Astrocyte of the cerebellum (primary cell): ENCODE measurements at regions not wholly inside any gene's neighbourhood (a gene's known extent, or its start where the extent isn't known, plus 50 kb on each side); places are given as distances from the start of the nearest gene placed in this dataset.

Experiments
- DNase-seq: peaks from one replicate; pipeline ENCODE4 v3.0.0-alpha.2; 2011; ENCODE audit warnings: low read depth
- H3K4me3 ChIP-seq: 2 replicates; pipeline ENCODE4 v1.5.1; 2011; ENCODE audit warnings: mild to moderate bottlenecking, low read depth, low read length, moderate library complexity
- in situ Hi-C: cut with HindIII; loops from 2 replicates; pipeline ENCODE4 v1.10.0; 2017; ENCODE audit warnings: low sequenced_read_pairs
- TF ChIP-seq, protein P1 (sequence below): IDR thresholded peaks from 2 replicates; pipeline ENCODE4 v1.5.1; 2012; ENCODE audit warnings: low read length, low read depth, moderate library complexity, mild to moderate bottlenecking; ENCODE audit errors: missing control alignments

GRCh38 chr13:44007451-44007850 lies 127.7 kb downstream of the LACC1 start:
- in situ Hi-C loops: no loop called here
- no peak for DNase-seq
- TF ChIP-seq, protein P1, sequence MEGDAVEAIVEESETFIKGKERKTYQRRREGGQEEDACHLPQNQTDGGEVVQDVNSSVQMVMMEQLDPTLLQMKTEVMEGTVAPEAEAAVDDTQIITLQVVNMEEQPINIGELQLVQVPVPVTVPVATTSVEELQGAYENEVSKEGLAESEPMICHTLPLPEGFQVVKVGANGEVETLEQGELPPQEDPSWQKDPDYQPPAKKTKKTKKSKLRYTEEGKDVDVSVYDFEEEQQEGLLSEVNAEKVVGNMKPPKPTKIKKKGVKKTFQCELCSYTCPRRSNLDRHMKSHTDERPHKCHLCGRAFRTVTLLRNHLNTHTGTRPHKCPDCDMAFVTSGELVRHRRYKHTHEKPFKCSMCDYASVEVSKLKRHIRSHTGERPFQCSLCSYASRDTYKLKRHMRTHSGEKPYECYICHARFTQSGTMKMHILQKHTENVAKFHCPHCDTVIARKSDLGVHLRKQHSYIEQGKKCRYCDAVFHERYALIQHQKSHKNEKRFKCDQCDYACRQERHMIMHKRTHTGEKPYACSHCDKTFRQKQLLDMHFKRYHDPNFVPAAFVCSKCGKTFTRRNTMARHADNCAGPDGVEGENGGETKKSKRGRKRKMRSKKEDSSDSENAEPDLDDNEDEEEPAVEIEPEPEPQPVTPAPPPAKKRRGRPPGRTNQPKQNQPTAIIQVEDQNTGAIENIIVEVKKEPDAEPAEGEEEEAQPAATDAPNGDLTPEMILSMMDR: no peak
- H3K4me3 ChIP-seq: no peak overlapping the region

DNA sequence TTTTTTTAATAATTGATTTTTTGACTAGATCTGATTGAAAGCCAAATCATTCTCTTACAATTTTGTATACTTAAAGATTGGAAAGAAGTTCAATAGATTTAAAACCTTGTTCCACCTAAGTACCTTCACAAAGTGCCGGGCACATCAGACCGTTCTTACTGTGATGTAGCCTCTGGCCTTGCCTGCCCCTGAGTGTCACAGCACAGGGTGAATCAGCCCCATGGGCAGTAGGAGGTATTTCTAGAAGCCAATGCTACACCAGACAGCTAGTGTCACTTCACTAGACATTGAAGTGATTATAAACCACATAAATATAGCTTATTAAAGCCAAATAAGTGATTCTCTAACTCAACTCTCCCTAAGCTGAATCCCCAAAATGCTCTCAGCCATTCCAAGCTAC lies 131.3 kb downstream of the LACC1 start:
- H3K4me3 ChIP-seq: no peak overlapping the region
- TF ChIP-seq, protein P1: no peak
- in situ Hi-C loops: no loop called here
- no peak for DNase-seq

GRCh38 chr13:44012910-44013757 lies 133.4 kb downstream of the LACC1 start:
- TF ChIP-seq, protein P1: no peak
- DNase-seq: no peak
- in situ Hi-C loops: no loop called here
- no peak overlapping the region for H3K4me3 ChIP-seq

- H3K4me3 ChIP-seq: no peak overlapping the region
- no peak for DNase-seq
- in situ Hi-C loops: no loop called here
- TF ChIP-seq, protein P1: no peak
These were observed 134.1 kb downstream of the LACC1 start for GRCh38 chr13:44013758-44014291.

- DNase-seq: no peak
- H3K4me3 ChIP-seq: no peak overlapping the region
- TF ChIP-seq, protein P1: no peak
- in situ Hi-C loops: no loop called here
These were observed 134.8 kb downstream of the LACC1 start for GRCh38 chr13:44014501-44014900.

- in situ Hi-C loops: no loop called here
- DNase-seq: no peak
- TF ChIP-seq, protein P1: no peak
- H3K4me3 ChIP-seq: no peak overlapping the region
These were observed 135.4 kb downstream of the LACC1 start for GRCh38 chr13:44015118-44015517.
